GM18907 (cell line): ENCODE measurements at regions not wholly inside any gene's neighbourhood (a gene's known extent, or its start where the extent isn't known, plus 50 kb on each side); places are given as distances from the start of the nearest gene placed in this dataset.

Experiments used
- ATAC-seq: cut with Tn5 transposase; IDR thresholded peaks from one replicate; pipeline ENCODE4 v1.9.1; 2021; ENCODE audit warnings: mild to moderate bottlenecking, moderate library complexity; ENCODE audit not compliant: unreplicated experiment

GRCh38 chr20:41952166-41952565, 334.0 kb upstream of the CHD6 start:
- no peak for ATAC-seq

GRCh38 chr20:41951615-41952014, 333.4 kb upstream of the CHD6 start:
- no peak for ATAC-seq

DNA sequence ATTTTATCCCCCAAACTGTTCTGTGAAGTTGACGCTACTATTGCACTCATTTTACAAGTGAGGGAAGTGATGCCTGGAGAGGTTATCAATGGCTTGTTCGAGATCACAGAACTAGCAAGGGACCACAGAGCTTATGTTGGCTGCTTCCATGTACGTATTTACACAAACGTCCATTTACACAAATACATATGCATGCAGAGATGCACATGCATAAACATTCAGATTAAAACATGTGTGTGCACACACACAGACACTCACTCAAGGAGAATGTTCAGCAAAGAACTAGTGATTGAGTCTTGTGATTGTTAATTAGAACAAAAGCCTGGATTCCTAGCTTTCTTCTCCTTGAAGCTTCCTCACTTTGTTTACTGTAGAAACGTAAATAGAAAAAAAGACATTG, 321.5 kb upstream of the CHD6 start:
- ATAC-seq: no peak

DNA sequence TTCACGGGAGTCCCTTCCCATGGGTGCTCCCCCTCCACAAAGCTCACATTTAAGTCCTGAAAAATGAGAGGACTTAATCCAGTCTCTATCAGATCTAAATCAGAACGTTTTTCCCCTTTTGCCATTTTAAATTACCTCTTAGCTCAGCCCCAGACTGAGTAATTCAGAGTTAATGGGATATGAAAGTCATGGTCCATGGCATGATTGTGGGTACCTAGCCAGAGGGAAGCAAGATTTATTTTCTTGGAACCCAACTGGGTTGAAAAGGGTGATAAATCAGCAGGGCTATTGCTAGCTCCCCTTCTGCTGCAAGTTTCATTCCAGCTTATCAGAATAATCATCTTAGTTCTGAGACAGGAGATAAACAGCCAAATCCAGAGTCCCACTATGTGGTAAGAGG, 320.2 kb upstream of the CHD6 start:
- no peak for ATAC-seq

GRCh38 chr20:41935259-41935791, 317.1 kb upstream of the CHD6 start:
- no peak for ATAC-seq

DNA sequence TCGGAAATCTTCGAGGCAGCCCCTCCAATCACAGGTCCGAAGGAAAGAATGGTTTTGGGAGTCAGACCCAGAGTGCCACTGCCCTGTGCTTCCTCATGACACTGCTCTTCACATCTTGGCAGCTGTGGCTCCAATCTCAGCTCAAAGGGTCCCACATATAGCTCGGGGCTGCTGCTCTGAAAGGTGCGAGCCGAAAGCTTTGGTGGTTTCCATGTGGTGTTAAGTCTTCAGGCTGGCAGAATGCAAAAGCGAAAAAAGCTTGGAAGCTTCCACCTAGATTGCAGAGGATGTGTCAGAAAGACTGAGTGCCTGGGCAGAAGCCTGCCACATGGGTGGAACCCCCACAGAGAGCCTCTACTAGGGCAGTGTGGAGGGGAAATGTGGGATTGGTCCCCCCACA, 314.3 kb upstream of the CHD6 start:
- no peak for ATAC-seq

DNA sequence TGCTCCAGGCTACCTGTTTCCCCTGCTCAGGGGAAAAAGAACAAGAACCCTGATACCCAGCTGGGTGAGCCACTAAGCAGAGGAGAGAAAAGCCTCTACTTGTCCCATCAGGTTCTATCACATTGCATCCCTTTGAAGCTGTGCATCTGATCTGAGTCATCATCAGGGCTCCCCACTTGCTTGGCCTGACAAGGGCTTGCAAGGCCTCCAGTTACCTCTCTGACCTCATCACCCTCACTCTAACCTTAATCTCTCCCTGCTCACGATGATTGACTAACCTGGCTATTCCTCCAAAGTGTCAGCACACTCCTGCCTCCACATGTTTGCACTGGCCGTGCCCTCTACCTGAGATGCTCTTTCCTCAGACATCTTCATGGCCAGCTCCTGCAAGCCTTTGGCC, 309.5 kb upstream of the CHD6 start:
- no peak for ATAC-seq

DNA sequence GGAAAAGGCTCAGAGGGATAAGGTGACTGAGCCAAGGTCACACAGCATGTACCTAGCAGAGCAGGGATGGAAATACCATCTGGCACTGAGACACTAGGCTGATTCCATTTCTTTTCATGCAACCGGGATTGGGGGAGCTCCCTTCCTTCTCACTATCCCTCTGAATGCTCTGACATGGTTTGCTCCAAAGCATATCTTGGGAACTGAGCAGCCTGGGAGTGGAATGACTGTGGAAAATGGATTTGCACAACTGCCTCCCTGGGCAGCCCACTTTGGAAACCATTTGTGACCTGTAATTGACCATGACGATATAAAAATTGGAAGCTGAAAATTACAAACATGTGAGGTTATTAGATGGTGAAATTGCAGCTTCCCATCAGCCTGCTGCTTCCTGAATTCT, 309.0 kb upstream of the CHD6 start:
- ATAC-seq: no peak

- ATAC-seq: no peak
Observed at GRCh38 chr20:41925476-41925875, 307.3 kb upstream of the CHD6 start.

GRCh38 chr20:41923624-41924023, 305.4 kb upstream of the CHD6 start:
- no peak for ATAC-seq

DNA sequence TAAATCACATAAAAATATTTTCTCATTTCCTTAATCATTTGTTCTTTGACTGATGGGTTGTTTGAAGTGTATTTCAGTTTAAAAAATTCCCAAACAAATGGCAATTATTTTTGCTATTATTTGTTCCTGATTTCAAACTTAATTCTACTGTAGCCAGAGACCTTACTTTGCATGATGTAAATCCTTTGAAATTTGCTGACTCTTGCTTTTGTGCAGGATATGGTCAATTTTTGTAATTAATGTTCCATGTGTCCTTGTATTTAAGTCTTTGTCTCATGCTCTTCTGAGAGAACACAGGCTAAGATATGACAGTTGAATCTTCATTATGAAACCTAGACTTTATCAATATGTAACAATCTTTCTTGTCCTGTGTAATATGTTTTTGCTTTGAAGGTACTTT, 295.0 kb upstream of the CHD6 start:
- no peak for ATAC-seq

GRCh38 chr20:41910558-41910957, 292.4 kb upstream of the CHD6 start:
- ATAC-seq: no peak

DNA sequence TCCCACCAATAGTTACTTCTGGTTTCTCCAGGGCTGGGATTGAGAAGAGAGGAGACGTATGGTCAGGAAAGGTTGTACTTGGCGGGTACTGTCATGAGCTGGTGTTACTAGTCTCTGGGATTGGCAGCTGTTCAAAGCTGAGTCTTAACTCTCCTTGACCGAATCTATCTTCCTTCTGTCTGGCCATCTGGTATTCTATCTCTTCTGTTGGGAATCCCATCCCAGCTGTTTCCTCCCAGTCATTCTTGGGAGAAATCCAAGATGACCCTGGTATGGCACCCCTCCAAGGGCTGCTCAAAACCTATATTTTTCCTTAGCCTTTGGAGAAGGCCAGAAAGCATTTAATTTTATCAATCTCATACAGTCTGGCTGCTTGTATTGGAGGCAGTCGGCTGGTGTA, 287.0 kb upstream of the CHD6 start:
- no peak for ATAC-seq

DNA sequence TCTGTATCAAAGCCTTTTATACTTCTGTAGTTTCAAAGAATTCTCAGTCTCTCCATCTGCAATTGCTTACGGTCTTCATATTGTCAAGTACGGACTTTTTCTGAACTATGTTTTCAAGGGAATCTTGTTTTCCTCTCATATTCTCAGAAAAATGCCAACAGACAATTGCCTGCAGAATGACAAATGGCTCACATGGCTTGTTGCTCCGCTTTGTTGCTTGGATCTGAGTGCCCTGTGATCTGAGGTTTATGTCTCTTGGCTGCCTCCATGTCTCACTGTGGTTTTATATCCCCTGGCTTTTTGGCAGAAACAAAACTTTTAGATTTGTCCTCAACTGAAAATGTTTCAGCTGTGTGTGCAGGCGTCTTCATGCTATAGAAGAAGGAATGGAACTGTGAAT, 285.4 kb upstream of the CHD6 start:
- no peak for ATAC-seq

DNA sequence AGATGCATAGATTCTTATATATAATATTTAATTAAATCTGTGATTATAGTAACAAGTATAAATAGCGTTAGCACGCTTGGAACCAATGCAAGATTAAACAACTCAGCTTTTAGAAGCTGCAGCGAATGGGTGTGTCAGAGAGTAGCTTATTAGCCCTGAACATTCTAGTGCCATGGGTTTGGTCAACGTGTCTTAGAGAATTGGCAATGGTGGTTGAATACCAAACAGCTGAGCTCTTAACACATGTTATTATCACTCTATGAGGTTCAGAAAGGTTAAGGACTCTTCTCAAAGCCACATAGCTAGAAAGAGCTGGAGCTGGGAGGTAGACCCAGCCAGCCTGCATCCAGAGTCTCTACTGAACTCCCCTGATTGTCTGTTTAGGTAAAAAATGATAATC, 284.2 kb upstream of the CHD6 start:
- ATAC-seq: no peak

GRCh38 chr20:41900201-41900691, 282.1 kb upstream of the CHD6 start:
- no peak for ATAC-seq

GRCh38 chr20:41897708-41898107, 279.5 kb upstream of the CHD6 start:
- ATAC-seq: no peak

DNA sequence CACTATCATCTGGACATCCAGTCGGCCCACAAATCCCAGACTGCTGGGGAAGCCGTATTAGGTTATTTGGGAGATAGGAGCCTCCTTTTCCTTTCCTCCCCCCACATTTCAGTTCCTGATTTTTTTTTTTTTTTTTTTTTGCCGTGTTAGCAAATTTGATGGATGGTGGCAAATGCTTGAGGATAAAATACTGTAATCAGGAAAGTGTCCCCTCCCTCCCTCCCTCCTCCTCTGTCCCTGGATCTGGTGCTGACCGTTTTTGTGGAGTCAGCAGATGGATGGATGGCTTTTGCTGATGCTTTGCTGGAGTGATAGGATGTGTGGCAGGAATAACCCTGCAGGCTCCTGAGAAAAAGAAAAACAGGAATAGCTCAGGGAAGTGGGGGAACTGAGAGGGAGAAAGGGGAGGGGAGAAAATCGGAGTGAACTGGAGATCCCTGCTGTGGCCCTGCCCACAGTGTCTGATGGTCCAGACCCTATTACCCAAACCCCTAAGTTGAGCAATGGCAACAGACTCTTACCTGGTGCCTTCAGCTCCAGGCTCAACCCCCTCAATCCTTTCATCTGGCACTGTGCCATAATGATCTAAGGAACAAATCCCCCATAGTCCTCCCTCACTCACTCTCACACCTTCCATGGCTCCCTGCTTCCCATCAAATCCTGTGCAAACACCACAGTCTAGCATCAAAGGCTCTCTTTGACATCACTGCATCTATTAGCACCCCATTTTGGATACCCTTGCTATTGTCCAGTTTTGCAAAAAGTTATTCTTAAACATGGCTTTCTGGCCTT, 277.3 kb upstream of the CHD6 start:
- ATAC-seq: no peak

GRCh38 chr20:41894255-41894963, 276.2 kb upstream of the CHD6 start:
- ATAC-seq: no peak

DNA sequence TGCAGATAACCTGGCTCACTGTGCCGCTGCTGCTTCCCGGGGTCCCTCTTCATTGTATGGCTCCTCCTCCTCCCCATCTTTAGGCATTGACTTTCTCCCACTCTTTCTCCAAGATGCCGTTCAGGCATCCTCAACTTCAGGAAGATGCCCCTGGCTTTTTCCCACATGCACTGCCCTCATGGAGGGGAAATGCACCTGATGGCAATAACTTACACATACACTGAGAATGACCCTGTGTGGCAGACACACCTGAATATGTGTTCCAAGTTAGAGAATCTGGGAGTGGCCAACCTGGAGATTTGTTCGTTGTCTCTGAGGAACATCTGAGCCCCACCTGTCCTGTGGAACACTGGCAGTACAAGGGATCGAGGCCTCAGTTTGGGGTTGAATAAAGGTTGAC, 273.9 kb upstream of the CHD6 start:
- ATAC-seq: no peak

DNA sequence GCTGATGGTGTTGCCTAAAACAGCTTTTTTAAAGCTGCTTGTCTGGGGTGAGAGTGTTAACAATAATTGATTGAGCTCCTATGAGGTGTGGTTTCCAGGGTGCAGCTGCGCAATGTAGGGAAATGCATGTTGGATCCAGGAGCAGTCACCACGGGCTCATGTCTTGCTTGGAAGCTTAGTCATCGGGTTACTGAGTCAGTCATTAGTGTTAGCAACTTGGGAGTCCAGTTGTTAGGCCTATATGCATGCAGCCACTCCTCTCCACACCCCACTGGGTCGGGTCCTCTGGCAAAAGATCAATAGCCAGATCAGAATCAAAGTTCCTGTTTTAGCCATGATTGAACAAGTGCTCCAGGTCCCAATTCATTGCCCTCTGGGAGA, 271.7 kb upstream of the CHD6 start:
- ATAC-seq: no peak

DNA sequence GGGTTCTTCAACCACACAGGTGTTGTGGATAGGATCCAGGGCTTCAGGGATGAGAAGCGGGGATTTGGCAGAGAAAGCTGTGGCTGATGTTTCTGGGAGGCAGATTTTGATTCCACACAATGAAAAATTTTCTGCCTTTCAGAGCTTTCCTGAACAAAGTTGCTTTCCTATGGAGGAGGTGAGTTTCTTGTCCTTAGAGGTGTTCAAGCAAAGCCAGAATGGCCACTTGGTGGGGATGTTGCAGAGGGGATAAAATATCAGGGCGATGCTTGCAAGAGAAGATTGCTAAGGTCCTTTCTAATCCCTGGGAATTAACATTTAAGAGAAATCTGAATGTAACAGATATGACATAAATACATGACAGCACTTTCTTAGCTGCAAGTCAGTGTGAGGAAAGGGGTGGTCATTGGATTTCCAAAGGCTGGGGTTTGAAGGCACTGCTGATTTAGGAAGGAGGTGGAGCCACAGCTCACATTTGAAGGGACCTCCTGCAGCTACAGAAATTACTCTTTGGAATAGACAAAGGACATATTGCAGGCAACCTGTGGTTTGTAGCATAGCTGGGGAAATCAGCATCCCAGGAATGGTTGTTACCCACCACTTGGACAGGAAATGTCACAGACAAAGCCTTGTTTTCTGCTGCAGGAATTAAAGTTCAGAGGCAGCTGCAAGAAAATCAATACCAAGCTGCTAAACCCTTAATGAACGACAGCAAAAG, 271.1 kb upstream of the CHD6 start:
- ATAC-seq: no peak
